GM23338 (cell line): ENCODE measurements at regions not wholly inside any gene's neighbourhood (a gene's known extent, or its start where the extent isn't known, plus 50 kb on each side); places are given as distances from the start of the nearest gene placed in this dataset.

Experiments used
- ATAC-seq: fragments of 200-7000 bp; cut with Tn5 transposase; 3 replicates; pipeline ENCODE4 v1.9.1; 2020
- DNase-seq: peaks from one replicate; pipeline ENCODE4 v3.0.0-alpha.2; 2015; ENCODE audit warnings: low spot score
- H2AFZ ChIP-seq: fragments of 200-600 bp; sonication (generic); 2 replicates; pipeline ENCODE4 v1.8.0; 2016; ENCODE audit warnings: antibody characterized with exemption, mild to moderate bottlenecking, moderate library complexity
- H3F3A ChIP-seq: fragments of 200-600 bp; sonication (generic); replicated peaks from 2 replicates; pipeline ENCODE4 v1.8.0; 2017; ENCODE audit warnings: antibody characterized with exemption, mixed run types, low read depth
- H3K27ac ChIP-seq: fragments of 200-600 bp; sonication (generic); 2 replicates; pipeline ENCODE4 v1.6.1; 2016; ENCODE audit warnings: low read depth
- H3K27me3 ChIP-seq: fragments of 200-600 bp; sonication (generic); 2 replicates; pipeline ENCODE4 v1.8.0; 2016; ENCODE audit warnings: mild to moderate bottlenecking, mixed run types, moderate library complexity; ENCODE audit not compliant: insufficient read depth
- H3K36me3 ChIP-seq: fragments of 200-600 bp; sonication (generic); 2 replicates; pipeline ENCODE4 v1.8.0; 2016; ENCODE audit warnings: mild to moderate bottlenecking; ENCODE audit not compliant: insufficient read depth
- H3K4me1 ChIP-seq: fragments of 200-600 bp; sonication (generic); 2 replicates; pipeline ENCODE4 v1.8.0; 2016; ENCODE audit warnings: mild to moderate bottlenecking, moderate library complexity; ENCODE audit not compliant: insufficient read depth
- H3K4me2 ChIP-seq: fragments of 200-600 bp; sonication (generic); 2 replicates; pipeline ENCODE4 v1.7.1; 2017; ENCODE audit warnings: mixed run types
- H3K4me3 ChIP-seq: fragments of 200-600 bp; sonication (generic); 2 replicates; pipeline ENCODE4 v1.6.1; 2016; ENCODE audit warnings: mixed run types
- H3K79me2 ChIP-seq: fragments of 200-600 bp; sonication (generic); replicated peaks from 2 replicates; pipeline ENCODE4 v1.8.0; 2017; ENCODE audit warnings: mild to moderate bottlenecking; ENCODE audit not compliant: insufficient read depth
- H3K9me2 ChIP-seq: fragments of 200-600 bp; sonication (generic); 2 replicates; pipeline ENCODE4 v1.8.0; 2017; ENCODE audit not compliant: insufficient read depth
- H4K20me1 ChIP-seq: fragments of 200-600 bp; sonication (generic); replicated peaks from 2 replicates; pipeline ENCODE4 v1.8.0; 2017; ENCODE audit warnings: mild to moderate bottlenecking; ENCODE audit not compliant: insufficient read depth
- H3K27ac Mint-ChIP-seq: 2 replicates; pipeline ENCODE4 v1.8.0; 2020; ENCODE audit warnings: inconsistent platforms, mild to moderate bottlenecking, moderate library complexity, mixed read lengths
- H3K27me3 Mint-ChIP-seq: 3 replicates; pipeline ENCODE4 v1.8.0; 2022; ENCODE audit warnings: low read depth, mild to moderate bottlenecking, moderate library complexity, mixed read lengths, inconsistent platforms; ENCODE audit not compliant: insufficient read depth, poor library complexity
- H3K36me3 Mint-ChIP-seq: 3 replicates; pipeline ENCODE4 v1.8.0; 2021; ENCODE audit warnings: low read depth, mild to moderate bottlenecking, inconsistent platforms, moderate library complexity, mixed read lengths
- H3K4me1 Mint-ChIP-seq: 3 replicates; pipeline ENCODE4 v1.8.0; 2020; ENCODE audit warnings: mild to moderate bottlenecking, inconsistent platforms, mixed read lengths
- H3K4me3 Mint-ChIP-seq: 3 replicates; pipeline ENCODE4 v1.8.0; 2021; ENCODE audit warnings: moderate library complexity, mild to moderate bottlenecking, inconsistent platforms, mixed read lengths
- H3K9me3 Mint-ChIP-seq: 3 replicates; pipeline ENCODE4 v1.8.0; 2020; ENCODE audit warnings: moderate library complexity, mild to moderate bottlenecking, inconsistent platforms, mixed read lengths
- CREB1 ChIP-seq: fragments of 250-450 bp; sonication (Bioruptor Pico); IDR thresholded peaks from 2 replicates; pipeline ENCODE4 v1.5.0; 2020; ENCODE audit warnings: low read depth, mild to moderate bottlenecking, moderate library complexity
- CTCF ChIP-seq, 2 experiments: fragments of 200-600 bp in 1 of 2; sonication (generic) in 1 of 2; conservative IDR thresholded peaks; 2 replicates each; pipeline versions ENCODE4 v1.5.1 to v1.6.1; 2016 to 2017; ENCODE audit warnings: antibody characterized with exemption in 2 of 2, low read depth in 2 of 2, mild to moderate bottlenecking in 2 of 2, moderate library complexity in 1 of 2
- ETS1 ChIP-seq: IDR thresholded peaks from 2 replicates; pipeline ENCODE4 v1.6.1; 2016; ENCODE audit warnings: antibody characterized with exemption
- EZH2 ChIP-seq: fragments of 200-600 bp; sonication (generic); IDR thresholded peaks from one replicate; pipeline ENCODE4 v1.8.0; 2017; ENCODE audit warnings: antibody characterized with exemption, mild to moderate bottlenecking, low read depth; ENCODE audit not compliant: unreplicated experiment
- EZH2phosphoT487 ChIP-seq: fragments of 200-600 bp; sonication (generic); IDR thresholded peaks from one replicate; pipeline ENCODE4 v1.8.1; 2018; ENCODE audit warnings: antibody characterized with exemption; ENCODE audit not compliant: unreplicated experiment
- JUNB ChIP-seq: IDR thresholded peaks from one replicate; pipeline ENCODE4 v1.6.1; 2016; ENCODE audit warnings: antibody characterized with exemption; ENCODE audit not compliant: unreplicated experiment
- NANOG ChIP-seq: IDR thresholded peaks from 2 replicates; pipeline ENCODE4 v1.6.1; 2016; ENCODE audit warnings: antibody characterized with exemption, borderline replicate concordance
- POLR2AphosphoS5 ChIP-seq: IDR thresholded peaks from 2 replicates; pipeline ENCODE4 v1.6.1; 2016; ENCODE audit warnings: antibody characterized with exemption, low read depth
- REST ChIP-seq: IDR thresholded peaks from one replicate; pipeline ENCODE4 v1.6.1; 2018; ENCODE audit warnings: antibody characterized with exemption; ENCODE audit not compliant: unreplicated experiment
- STAT1 ChIP-seq: IDR thresholded peaks from one replicate; pipeline ENCODE4 v1.6.1; 2016; ENCODE audit warnings: antibody characterized with exemption; ENCODE audit not compliant: unreplicated experiment
- ZNF114 ChIP-seq: fragments of 250-450 bp; sonication (Bioruptor Pico); IDR thresholded peaks from 2 replicates; pipeline ENCODE4 v1.5.0; 2020; ENCODE audit warnings: mild to moderate bottlenecking, moderate library complexity
- ZNF331 ChIP-seq: fragments of 250-450 bp; sonication (Bioruptor Pico); IDR thresholded peaks from 2 replicates; pipeline ENCODE4 v1.5.0; 2020; ENCODE audit warnings: low read depth, mild to moderate bottlenecking, moderate library complexity
- ZNF462 ChIP-seq: fragments of 250-450 bp; sonication (Bioruptor Pico); IDR thresholded peaks from 2 replicates; pipeline ENCODE4 v1.5.0; 2020; ENCODE audit warnings: mild to moderate bottlenecking, moderate library complexity

- no peak overlapping the region for H3K4me3 ChIP-seq
Measured at GRCh38 chr2:22628221-22628620, 756.8 kb upstream of the KLHL29 start.

More at GRCh38 chr2:22628221-22628620, 756.8 kb upstream of the KLHL29 start:
- H3K4me1 Mint-ChIP-seq = no peaks in the 10 kb centered on the region
- no peak overlapping the region for H3K4me3 Mint-ChIP-seq
- no peak for DNase-seq
- H3K36me3 ChIP-seq = no peaks in the 10 kb centered on the region; the same call in 1 of the 2 replicates
- TF ChIP-seq STAT1 = no peak
- TF ChIP-seq JUNB = no peak
- TF ChIP-seq ZNF331 (CRISPR knock-in tag) = no peak
- TF ChIP-seq REST = no peak
- TF ChIP-seq CTCF (conservative IDR thresholded peaks at IDR 0.05; ENCODE audit: low read depth in 2 of 2) = no peak
- no peak for TF ChIP-seq CREB1 (CRISPR knock-in tag)
- TF ChIP-seq POLR2AphosphoS5 = no peak
- no peak for TF ChIP-seq EZH2phosphoT487
- no peak for TF ChIP-seq NANOG
- no peak for TF ChIP-seq ETS1
- TF ChIP-seq ZNF462 (CRISPR knock-in tag) = no peak
- no peak for TF ChIP-seq ZNF114 (CRISPR knock-in tag)
- no peak for TF ChIP-seq EZH2
- H3K79me2 ChIP-seq = no peaks in the 10 kb centered on the region
- H3K4me2 ChIP-seq = no peak overlapping the region
- ATAC-seq = no peak
- H3K9me2 ChIP-seq = no peaks in the 10 kb centered on the region
- no peak overlapping the region for H3K27ac ChIP-seq
- no peak overlapping the region for H3K27ac Mint-ChIP-seq
- no peak overlapping the region for H2AFZ ChIP-seq
- H4K20me1 ChIP-seq = no peaks in the 10 kb centered on the region
- H3K4me1 ChIP-seq = no peaks in the 10 kb centered on the region
- H3K9me3 Mint-ChIP-seq = peaks cover 11% of the 10 kb centered on the region
- no peaks in the 10 kb centered on the region for H3F3A ChIP-seq
- no peaks in the 10 kb centered on the region for H3K27me3 ChIP-seq
- peaks cover 9% of the 10 kb centered on the region; the same call in 2 of the 3 replicates for H3K36me3 Mint-ChIP-seq
- H3K27me3 Mint-ChIP-seq = no peaks in the 10 kb centered on the region
